Vagina (tissue), 2 donors: ENCODE measurements at regions not wholly inside any gene's neighbourhood (a gene's known extent, or its start where the extent isn't known, plus 50 kb on each side); places are given as distances from the start of the nearest gene placed in this dataset.

Experiments
- DNase-seq, 2 donors: peaks; one replicate each; pipeline ENCODE4 v3.0.0-alpha.2; 2017; ENCODE audit errors: extremely low spot score in 2 of 2
- H3K27ac ChIP-seq: fragments of 200-600 bp; sonication (generic); one replicate; pipeline ENCODE4 v1.5.1; 2019
- H3K27me3 ChIP-seq: fragments of 200-600 bp; sonication (generic); one replicate; pipeline ENCODE4 v1.5.1; 2019
- H3K36me3 ChIP-seq, 2 donors: fragments of 200-600 bp; sonication (generic); one replicate each; pipeline ENCODE4 v1.5.1; 2017 to 2019
- H3K4me1 ChIP-seq: fragments of 200-600 bp; sonication (generic); one replicate; pipeline ENCODE4 v1.5.1; 2019
- H3K4me3 ChIP-seq, 2 donors: fragments of 200-600 bp; sonication (generic); 1 replicate in 1 of 2; 2 replicates in 1 of 2; pipeline ENCODE4 v1.5.1; 2016 to 2019
- H3K9me3 ChIP-seq: fragments of 200-600 bp; sonication (generic); one replicate; pipeline ENCODE4 v1.5.1; 2019
- CTCF ChIP-seq, 3 experiments: fragments of 450-650 bp in 2 of 3; fragments of 200-600 bp in 1 of 3; sonication (generic) in 1 of 3; IDR thresholded peaks; one replicate each; pipeline ENCODE4 v1.5.1; 2017 to 2019; ENCODE audit warnings: antibody characterized with exemption in 3 of 3, mild to moderate bottlenecking in 2 of 3, moderate library complexity in 2 of 3
- POLR2A ChIP-seq, 2 donors: fragments of 450-650 bp; IDR thresholded peaks; one replicate each; pipeline ENCODE4 v1.6.1; 2017; ENCODE audit warnings: antibody characterized with exemption in 2 of 2, mild to moderate bottlenecking in 2 of 2, moderate library complexity in 2 of 2
- POLR2AphosphoS5 ChIP-seq, 2 donors: sonication (generic); formaldehyde crosslinking; IDR thresholded peaks; one replicate each; pipeline ENCODE4 v1.9.0; 2017; ENCODE audit warnings: antibody characterized with exemption in 2 of 2, mild to moderate bottlenecking in 2 of 2, low read depth in 1 of 2; ENCODE audit not compliant: insufficient read depth in 1 of 2
- intact Hi-C: fragments of 100-400 bp; cut with DNase I; formaldehyde crosslinking; loops from one replicate; pipeline ENCODE4 v1.15.1; 2023

- H3K4me1 ChIP-seq: no peaks in the 10 kb centered on the region
- intact Hi-C loops: no loop called here
- no peak overlapping the region for H3K4me3 ChIP-seq
- H3K9me3 ChIP-seq: no peaks in the 10 kb centered on the region
- no peaks in the 10 kb centered on the region for H3K36me3 ChIP-seq
- DNase-seq: no peak
- no peaks in the 10 kb centered on the region for H3K27me3 ChIP-seq
- no peak overlapping the region for H3K27ac ChIP-seq
- TF ChIP-seq POLR2A (IDR thresholded peaks at IDR 0.05) (no peak), POLR2AphosphoS5 (IDR thresholded peaks at IDR 0.05; ENCODE audit: insufficient read depth in 1 of 2, low read depth in 1 of 2) (no peak), CTCF (IDR thresholded peaks at IDR 0.05) (no peak)
Observed at GRCh38 chr2:41735476-41735875, 312.3 kb upstream of the PKDCC start.

- TF ChIP-seq CTCF (IDR thresholded peaks at IDR 0.05): no peak
- TF ChIP-seq POLR2AphosphoS5 (IDR thresholded peaks at IDR 0.05; ENCODE audit: insufficient read depth in 1 of 2, low read depth in 1 of 2): no peak
- TF ChIP-seq POLR2A (IDR thresholded peaks at IDR 0.05): no peak
- H3K4me1 ChIP-seq: no peaks in the 10 kb centered on the region
- H3K36me3 ChIP-seq: no peaks in the 10 kb centered on the region
- DNase-seq: no peak
- H3K4me3 ChIP-seq: no peak overlapping the region
- no peaks in the 10 kb centered on the region for H3K27me3 ChIP-seq
- H3K9me3 ChIP-seq: no peaks in the 10 kb centered on the region
- intact Hi-C loops: no loop called here
- no peak overlapping the region for H3K27ac ChIP-seq
Observed at GRCh38 chr2:41736105-41736567, 311.7 kb upstream of the PKDCC start.

GRCh38 chr2:41736586-41736985 lies 311.2 kb upstream of the PKDCC start:
- intact Hi-C loops: no loop called here
- no peaks in the 10 kb centered on the region for H3K9me3 ChIP-seq
- no peaks in the 10 kb centered on the region for H3K27me3 ChIP-seq

GRCh38 chr2:41737888-41738287 lies 309.9 kb upstream of the PKDCC start:
- Histone ChIP-seq H3K4me1 (no peaks in the 10 kb centered on the region), H3K36me3 (no peaks in the 10 kb centered on the region), H3K4me3 (no peak overlapping the region), H3K27me3 (no peaks in the 10 kb centered on the region), H3K9me3 (no peaks in the 10 kb centered on the region), H3K27ac (no peak overlapping the region)
- no peak for DNase-seq
- intact Hi-C loops: no loop called here
- TF ChIP-seq CTCF (IDR thresholded peaks at IDR 0.05): no peak
- TF ChIP-seq POLR2AphosphoS5 (IDR thresholded peaks at IDR 0.05; ENCODE audit: insufficient read depth in 1 of 2, low read depth in 1 of 2): no peak
- TF ChIP-seq POLR2A (IDR thresholded peaks at IDR 0.05): no peak

More at GRCh38 chr2:41736586-41736985, 311.2 kb upstream of the PKDCC start:
- Histone ChIP-seq H3K4me1 (no peaks in the 10 kb centered on the region), H3K27ac (no peak overlapping the region), H3K36me3 (no peaks in the 10 kb centered on the region), H3K4me3 (no peak overlapping the region)
- TF ChIP-seq POLR2A (IDR thresholded peaks at IDR 0.05): no peak
- TF ChIP-seq POLR2AphosphoS5 (IDR thresholded peaks at IDR 0.05; ENCODE audit: insufficient read depth in 1 of 2, low read depth in 1 of 2): no peak
- TF ChIP-seq CTCF (IDR thresholded peaks at IDR 0.05): no peak
- DNase-seq: no peak

- Histone ChIP-seq H3K27me3 (no peaks in the 10 kb centered on the region), H3K4me3 (no peak overlapping the region), H3K36me3 (no peaks in the 10 kb centered on the region), H3K4me1 (no peaks in the 10 kb centered on the region), H3K9me3 (no peaks in the 10 kb centered on the region), H3K27ac (no peak overlapping the region)
- intact Hi-C loops: no loop called here
- no peak for DNase-seq
- no peak for TF ChIP-seq POLR2AphosphoS5 (IDR thresholded peaks at IDR 0.05; ENCODE audit: insufficient read depth in 1 of 2, low read depth in 1 of 2)
- no peak for TF ChIP-seq POLR2A (IDR thresholded peaks at IDR 0.05)
- TF ChIP-seq CTCF (IDR thresholded peaks at IDR 0.05): no peak
Observed at GRCh38 chr2:41741951-41742595, 305.7 kb upstream of the PKDCC start.
